Panc1 (cell line): ENCODE measurements at regions not wholly inside any gene's neighbourhood (a gene's known extent, or its start where the extent isn't known, plus 50 kb on each side); places are given as distances from the start of the nearest gene placed in this dataset.

Experiments used
- ATAC-seq: fragments of 200-7000 bp; cut with Tn5 transposase; 2 replicates; pipeline ENCODE4 v1.9.1; 2020; ENCODE audit warnings: mild to moderate bottlenecking, moderate library complexity
- BruUV-seq: library from RNA; stranded (reverse); fragments of 400-500 nt; replicated peaks from 2 replicates; lab custom pipeline; 2021; lab: Mats Ljungman, UMichigan
- CTCF ChIA-PET: fragments of 300-600 bp; sonication (Branson Sonifier 250); formaldehyde crosslinking; loops from one replicate; lab custom pipeline; 2022; ENCODE audit warnings: antibody characterized with exemption; lab: Charles Lee
- POLR2A ChIA-PET: fragments of 300-600 bp; sonication (Branson Sonifier 250); formaldehyde crosslinking; loops from one replicate; lab custom pipeline; 2022; ENCODE audit warnings: antibody characterized with exemption; lab: Charles Lee
- DNase-seq: peaks from one replicate; pipeline ENCODE4 v3.0.0-alpha.2; 2010; ENCODE audit warnings: low read depth, low spot score
- H3K27ac ChIP-seq: 2 replicates; pipeline ENCODE4 v1.5.1; 2011; ENCODE audit warnings: mild to moderate bottlenecking, low read length, inconsistent platforms
- H3K27me3 ChIP-seq: fragments of 200-500 bp; sonication (Bioruptor generic); 2 replicates; pipeline ENCODE4 v1.6.0; 2014; ENCODE audit warnings: low read length, inconsistent platforms; ENCODE audit not compliant: control insufficient read depth, insufficient read depth
- H3K36me3 ChIP-seq: fragments of 200-500 bp; sonication (Bioruptor generic); 2 replicates; pipeline ENCODE4 v1.5.1; 2014; ENCODE audit warnings: inconsistent platforms, mild to moderate bottlenecking, low read length, moderate library complexity; ENCODE audit not compliant: control insufficient read depth, insufficient read depth
- H3K4me1 ChIP-seq: 2 replicates; pipeline ENCODE4 v1.5.1; 2011; ENCODE audit warnings: inconsistent platforms, mild to moderate bottlenecking, low read length, moderate library complexity; ENCODE audit not compliant: control insufficient read depth, insufficient read depth
- H3K4me3 ChIP-seq, 2 experiments: 2 replicates each; pipeline ENCODE4 v1.5.1; 2011 to 2012; ENCODE audit warnings: low read depth in 2 of 2, low read length in 2 of 2, mild to moderate bottlenecking in 2 of 2, inconsistent platforms in 1 of 2, moderate library complexity in 1 of 2
- H3K9me3 ChIP-seq: fragments of 200-500 bp; sonication (Bioruptor generic); 2 replicates; pipeline ENCODE4 v1.5.1; 2014; ENCODE audit warnings: low read depth, mild to moderate bottlenecking, inconsistent platforms, low read length, moderate library complexity; ENCODE audit not compliant: control insufficient read depth, insufficient read depth
- POLR2AphosphoS5 ChIP-seq: IDR thresholded peaks from 2 replicates; pipeline ENCODE4 v1.6.1; 2012; ENCODE audit warnings: mild to moderate bottlenecking, low read depth, low read length, moderate library complexity
- in situ Hi-C: cut with HindIII; loops from 2 replicates; pipeline ENCODE4 v1.10.0; 2016; ENCODE audit warnings: low sequenced_read_pairs, low pct_unique_long_range_greater_than_20kb
- intact Hi-C: fragments of 100-400 bp; cut with micrococcal nuclease; formaldehyde crosslinking; loops from one replicate; pipeline ENCODE4 v1.10.0; 2022; ENCODE audit not compliant: unreplicated experiment
- TF ChIP-seq, protein P1 (sequence below), 2 experiments: IDR thresholded peaks; 2 replicates each; pipeline ENCODE4 v1.6.1; 2011 to 2012; ENCODE audit warnings: low read depth in 2 of 2, control low read depth in 1 of 2, low read length in 1 of 2, mild to moderate bottlenecking in 1 of 2, moderate library complexity in 1 of 2; ENCODE audit not compliant: insufficient read depth in 1 of 2
- TF ChIP-seq, protein P2 (sequence below): fragments of 450-650 bp; IDR thresholded peaks from 2 replicates; pipeline ENCODE4 v1.5.1; 2017; ENCODE audit warnings: mild to moderate bottlenecking

DNA sequence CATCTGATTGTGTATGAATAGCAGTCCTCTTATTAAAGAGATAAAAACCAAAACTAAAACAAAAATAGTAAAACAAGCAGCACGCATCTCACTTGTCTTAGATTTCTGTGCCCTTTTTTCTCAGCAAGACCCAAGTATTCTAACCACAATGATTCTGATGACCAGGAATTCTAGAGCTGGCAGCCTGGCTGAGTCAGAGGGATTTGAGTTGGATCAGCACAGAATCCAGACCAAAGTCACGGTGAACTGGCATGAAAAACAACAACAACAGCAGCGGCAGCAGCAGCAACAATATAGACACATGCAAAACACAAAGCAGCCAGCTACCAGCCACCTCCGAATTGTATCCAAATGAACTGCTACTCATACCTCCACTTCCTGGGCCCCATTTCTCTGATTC lies 360.5 kb downstream of the KCNRG start:
- DNase-seq (no peak), ATAC-seq (no peak)
- intact Hi-C loops (no loop called here), in situ Hi-C loops (no loop called here)
- ChIA-PET CTCF (no interaction called here), POLR2A (interaction anchor here (0.7 kb wide), 1 partner anchor 27 kb away, joined by 4 read pairs; no protein-coding TSS in a partner anchor)
- peak overlapping the region; percentile 44; the same call in 1 of the 2 replicates for H3K27ac ChIP-seq
- H3K4me1 ChIP-seq = peaks cover 3% of the 10 kb centered on the region; the same call in 1 of the 2 replicates
- H3K9me3 ChIP-seq = peaks cover under 1% of the 10 kb centered on the region; the same call in 1 of the 2 replicates
- no peaks in the 10 kb centered on the region for H3K36me3 ChIP-seq
- H3K4me3 ChIP-seq = no peak overlapping the region
- TF ChIP-seq, protein P1, sequence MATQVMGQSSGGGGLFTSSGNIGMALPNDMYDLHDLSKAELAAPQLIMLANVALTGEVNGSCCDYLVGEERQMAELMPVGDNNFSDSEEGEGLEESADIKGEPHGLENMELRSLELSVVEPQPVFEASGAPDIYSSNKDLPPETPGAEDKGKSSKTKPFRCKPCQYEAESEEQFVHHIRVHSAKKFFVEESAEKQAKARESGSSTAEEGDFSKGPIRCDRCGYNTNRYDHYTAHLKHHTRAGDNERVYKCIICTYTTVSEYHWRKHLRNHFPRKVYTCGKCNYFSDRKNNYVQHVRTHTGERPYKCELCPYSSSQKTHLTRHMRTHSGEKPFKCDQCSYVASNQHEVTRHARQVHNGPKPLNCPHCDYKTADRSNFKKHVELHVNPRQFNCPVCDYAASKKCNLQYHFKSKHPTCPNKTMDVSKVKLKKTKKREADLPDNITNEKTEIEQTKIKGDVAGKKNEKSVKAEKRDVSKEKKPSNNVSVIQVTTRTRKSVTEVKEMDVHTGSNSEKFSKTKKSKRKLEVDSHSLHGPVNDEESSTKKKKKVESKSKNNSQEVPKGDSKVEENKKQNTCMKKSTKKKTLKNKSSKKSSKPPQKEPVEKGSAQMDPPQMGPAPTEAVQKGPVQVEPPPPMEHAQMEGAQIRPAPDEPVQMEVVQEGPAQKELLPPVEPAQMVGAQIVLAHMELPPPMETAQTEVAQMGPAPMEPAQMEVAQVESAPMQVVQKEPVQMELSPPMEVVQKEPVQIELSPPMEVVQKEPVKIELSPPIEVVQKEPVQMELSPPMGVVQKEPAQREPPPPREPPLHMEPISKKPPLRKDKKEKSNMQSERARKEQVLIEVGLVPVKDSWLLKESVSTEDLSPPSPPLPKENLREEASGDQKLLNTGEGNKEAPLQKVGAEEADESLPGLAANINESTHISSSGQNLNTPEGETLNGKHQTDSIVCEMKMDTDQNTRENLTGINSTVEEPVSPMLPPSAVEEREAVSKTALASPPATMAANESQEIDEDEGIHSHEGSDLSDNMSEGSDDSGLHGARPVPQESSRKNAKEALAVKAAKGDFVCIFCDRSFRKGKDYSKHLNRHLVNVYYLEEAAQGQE (IDR thresholded peaks at IDR 0.05; ENCODE audit: insufficient read depth in 1 of 2, low read depth in 2 of 2, low read length in 1 of 2) = no peak
- TF ChIP-seq POLR2AphosphoS5 = no peak
- no TSS peak for BruUV-seq
- no peaks in the 10 kb centered on the region for H3K27me3 ChIP-seq

DNA sequence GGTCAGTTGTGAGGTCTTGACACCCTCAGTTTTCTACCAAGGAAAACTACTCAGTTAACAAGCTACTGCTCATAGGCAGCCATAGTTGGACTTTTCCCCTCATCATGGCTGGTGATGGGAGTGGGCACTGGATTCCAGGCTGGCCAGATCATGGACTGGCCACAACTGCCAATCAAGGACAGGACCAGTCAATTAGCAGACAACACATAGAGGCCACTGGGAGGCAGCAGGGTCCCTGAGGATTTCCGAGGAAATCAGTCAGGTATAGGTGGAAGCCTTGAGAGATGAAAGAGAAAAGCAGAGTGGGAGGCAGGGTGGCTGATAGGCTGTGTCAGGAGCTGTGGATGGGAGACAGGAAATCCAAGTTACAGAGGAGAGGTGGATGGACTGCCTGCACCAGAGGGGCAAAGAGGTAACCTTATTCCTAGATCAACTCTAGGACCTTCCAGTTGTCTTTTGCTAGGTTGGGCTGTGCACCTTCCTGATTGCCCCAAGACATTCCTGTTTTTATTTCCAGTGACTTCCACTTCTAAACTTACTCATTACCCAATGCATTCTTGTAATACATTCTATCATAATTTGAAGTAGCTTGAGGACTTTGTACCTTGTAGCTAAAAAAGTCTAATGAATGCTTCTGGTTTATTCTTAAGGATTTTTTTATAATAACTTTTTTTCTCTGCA lies 361.8 kb downstream of the KCNRG start:
- Histone ChIP-seq H3K4me3 (no peak overlapping the region), H3K9me3 (peaks cover 4% of the 10 kb centered on the region; the same call in 1 of the 2 replicates), H3K4me1 (peaks cover 3% of the 10 kb centered on the region; the same call in 1 of the 2 replicates), H3K27me3 (no peaks in the 10 kb centered on the region), H3K27ac (peak overlapping the region; percentile 51; the same call in 1 of the 2 replicates), H3K36me3 (no peaks in the 10 kb centered on the region)
- in situ Hi-C loops (no loop called here), intact Hi-C loops (no loop called here)
- no peak for DNase-seq
- ChIA-PET CTCF (no interaction called here), POLR2A (no interaction called here)
- TF ChIP-seq, protein P1 (IDR thresholded peaks at IDR 0.05; ENCODE audit: insufficient read depth in 1 of 2, low read depth in 2 of 2, low read length in 1 of 2) = no peak
- TF ChIP-seq, protein P2, sequence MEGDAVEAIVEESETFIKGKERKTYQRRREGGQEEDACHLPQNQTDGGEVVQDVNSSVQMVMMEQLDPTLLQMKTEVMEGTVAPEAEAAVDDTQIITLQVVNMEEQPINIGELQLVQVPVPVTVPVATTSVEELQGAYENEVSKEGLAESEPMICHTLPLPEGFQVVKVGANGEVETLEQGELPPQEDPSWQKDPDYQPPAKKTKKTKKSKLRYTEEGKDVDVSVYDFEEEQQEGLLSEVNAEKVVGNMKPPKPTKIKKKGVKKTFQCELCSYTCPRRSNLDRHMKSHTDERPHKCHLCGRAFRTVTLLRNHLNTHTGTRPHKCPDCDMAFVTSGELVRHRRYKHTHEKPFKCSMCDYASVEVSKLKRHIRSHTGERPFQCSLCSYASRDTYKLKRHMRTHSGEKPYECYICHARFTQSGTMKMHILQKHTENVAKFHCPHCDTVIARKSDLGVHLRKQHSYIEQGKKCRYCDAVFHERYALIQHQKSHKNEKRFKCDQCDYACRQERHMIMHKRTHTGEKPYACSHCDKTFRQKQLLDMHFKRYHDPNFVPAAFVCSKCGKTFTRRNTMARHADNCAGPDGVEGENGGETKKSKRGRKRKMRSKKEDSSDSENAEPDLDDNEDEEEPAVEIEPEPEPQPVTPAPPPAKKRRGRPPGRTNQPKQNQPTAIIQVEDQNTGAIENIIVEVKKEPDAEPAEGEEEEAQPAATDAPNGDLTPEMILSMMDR = peak; percentile 19; the same call in 1 of the 2 replicates
- ATAC-seq = no peak
- BruUV-seq = no TSS peak
